ENCODE measurements at regions not wholly inside any gene's neighbourhood (a gene's known extent, or its start where the extent isn't known, plus 50 kb on each side); places are given as distances from the start of the nearest gene placed in this dataset.

GRCh38 chr16:66164581-66165247 lies 201.8 kb upstream of the CDH5 start:
- Histone ChIP-seq H3K36me3 (ENCODE audit: control insufficient read depth in 2 of 2, extremely low read depth in 1 of 2, insufficient read depth in 1 of 2, low read length in 1 of 2) (no peaks in the 10 kb centered on the region), H3K27ac (ENCODE audit: low read length) (no peak overlapping the region), H3K9me3 (no peaks in the 10 kb centered on the region), H3K4me3 (ENCODE audit: control insufficient read depth in 1 of 2, extremely low read depth in 1 of 2, low read length in 1 of 2) (no peak overlapping the region), H3K4me1 (ENCODE audit: control insufficient read depth in 1 of 2, extremely low read depth in 1 of 2, insufficient read depth in 2 of 2, low read length in 2 of 2) (no peaks in the 10 kb centered on the region), H3K27me3 (replicated peaks in 1 of 2; ENCODE audit: control insufficient read depth in 2 of 2, extremely low read depth in 1 of 2, insufficient read depth in 2 of 2, low read length in 1 of 2) (peaks cover 0 to 23% of the 10 kb centered on the region in 2 experiments)
- no peaks in the 10 kb centered on the region for H3K9me3 Mint-ChIP-seq
- 68% methylated on average over 6 of the region's 7 CpGs for WGBS (ENCODE audit: insufficient coverage)
- DNase-seq (no peak), ATAC-seq (replicated peaks in 1 of 4) (no peak)
- POLR2A ChIA-PET: no interaction called here
- H3K4me1 Mint-ChIP-seq: no peaks in the 10 kb centered on the region
- CTCF ChIA-PET: no interaction called here
- no peak overlapping the region for H3K27ac Mint-ChIP-seq
- H3K36me3 Mint-ChIP-seq: no peaks in the 10 kb centered on the region
- H3K4me3 Mint-ChIP-seq: no peak overlapping the region
- peaks cover 9 to 16% of the 10 kb centered on the region in 2 donors for H3K27me3 Mint-ChIP-seq

- ChIA-PET CTCF (no interaction called here), POLR2A (no interaction called here)
- Mint-ChIP-seq H3K4me3 (no peak overlapping the region), H3K9me3 (no peaks in the 10 kb centered on the region), H3K27ac (no peak overlapping the region), H3K27me3 (peaks cover 9 to 16% of the 10 kb centered on the region in 2 donors), H3K4me1 (no peaks in the 10 kb centered on the region), H3K36me3 (no peaks in the 10 kb centered on the region)
- ATAC-seq (replicated peaks in 1 of 4) (no peak), DNase-seq (no peak)
- Histone ChIP-seq H3K36me3 (ENCODE audit: control insufficient read depth in 2 of 2, extremely low read depth in 1 of 2, insufficient read depth in 1 of 2, low read length in 1 of 2) (no peaks in the 10 kb centered on the region), H3K9me3 (no peaks in the 10 kb centered on the region), H3K4me1 (ENCODE audit: control insufficient read depth in 1 of 2, extremely low read depth in 1 of 2, insufficient read depth in 2 of 2, low read length in 2 of 2) (no peaks in the 10 kb centered on the region), H3K27ac (ENCODE audit: low read length) (no peak overlapping the region), H3K27me3 (replicated peaks in 1 of 2; ENCODE audit: control insufficient read depth in 2 of 2, extremely low read depth in 1 of 2, insufficient read depth in 2 of 2, low read length in 1 of 2) (peaks cover 0 to 21% of the 10 kb centered on the region in 2 experiments), H3K4me3 (ENCODE audit: control insufficient read depth in 1 of 2, extremely low read depth in 1 of 2, low read length in 1 of 2) (no peak overlapping the region)
- 51% methylated on average over 5 of the region's 5 CpGs for WGBS (ENCODE audit: insufficient coverage)
Measured at GRCh38 chr16:66162821-66163220, 203.7 kb upstream of the CDH5 start.

- Mint-ChIP-seq H3K27me3 (peaks cover 4 to 12% of the 10 kb centered on the region in 2 donors), H3K9me3 (no peaks in the 10 kb centered on the region), H3K36me3 (no peaks in the 10 kb centered on the region), H3K27ac (no peak overlapping the region), H3K4me1 (no peaks in the 10 kb centered on the region), H3K4me3 (no peak overlapping the region)
- ChIA-PET POLR2A (no interaction called here), CTCF (no interaction called here)
- Histone ChIP-seq H3K4me1 (ENCODE audit: control insufficient read depth in 1 of 2, extremely low read depth in 1 of 2, insufficient read depth in 2 of 2, low read length in 2 of 2) (no peaks in the 10 kb centered on the region), H3K36me3 (ENCODE audit: control insufficient read depth in 2 of 2, extremely low read depth in 1 of 2, insufficient read depth in 1 of 2, low read length in 1 of 2) (no peaks in the 10 kb centered on the region), H3K9me3 (no peaks in the 10 kb centered on the region), H3K4me3 (ENCODE audit: control insufficient read depth in 1 of 2, extremely low read depth in 1 of 2, low read length in 1 of 2) (no peak overlapping the region), H3K27ac (ENCODE audit: low read length) (no peak overlapping the region), H3K27me3 (replicated peaks in 1 of 2; ENCODE audit: control insufficient read depth in 2 of 2, extremely low read depth in 1 of 2, insufficient read depth in 2 of 2, low read length in 1 of 2) (peaks cover 0 to 14% of the 10 kb centered on the region in 2 experiments)
- ATAC-seq (replicated peaks in 1 of 4): no peak
- 79% methylated on average over 8 of the region's 8 CpGs for WGBS (ENCODE audit: insufficient coverage)
- DNase-seq: no peak
Measured at GRCh38 chr16:66161942-66162341, 204.5 kb upstream of the CDH5 start.

- ATAC-seq (replicated peaks in 1 of 4) (no peak), DNase-seq (no peak)
- Histone ChIP-seq H3K9me3 (no peaks in the 10 kb centered on the region), H3K36me3 (ENCODE audit: control insufficient read depth in 2 of 2, extremely low read depth in 1 of 2, insufficient read depth in 1 of 2, low read length in 1 of 2) (no peaks in the 10 kb centered on the region), H3K27me3 (replicated peaks in 1 of 2; ENCODE audit: control insufficient read depth in 2 of 2, extremely low read depth in 1 of 2, insufficient read depth in 2 of 2, low read length in 1 of 2) (peaks cover 0 to 8% of the 10 kb centered on the region in 2 experiments), H3K4me3 (ENCODE audit: control insufficient read depth in 1 of 2, extremely low read depth in 1 of 2, low read length in 1 of 2) (no peak overlapping the region), H3K27ac (ENCODE audit: low read length) (no peak overlapping the region), H3K4me1 (ENCODE audit: control insufficient read depth in 1 of 2, extremely low read depth in 1 of 2, insufficient read depth in 2 of 2, low read length in 2 of 2) (no peaks in the 10 kb centered on the region)
- H3K9me3 Mint-ChIP-seq: no peaks in the 10 kb centered on the region
- no peaks in the 10 kb centered on the region for H3K36me3 Mint-ChIP-seq
- peaks cover 4 to 15% of the 10 kb centered on the region in 2 donors for H3K27me3 Mint-ChIP-seq
- WGBS (ENCODE audit: insufficient coverage): no CpG with 5 or more reads among the region's 3 CpGs
- no peak overlapping the region for H3K27ac Mint-ChIP-seq
- CTCF ChIA-PET: no interaction called here
- H3K4me3 Mint-ChIP-seq: no peak overlapping the region
- POLR2A ChIA-PET: no interaction called here
- no peaks in the 10 kb centered on the region for H3K4me1 Mint-ChIP-seq
Measured at GRCh38 chr16:66161269-66161668, 205.2 kb upstream of the CDH5 start.

- CTCF ChIA-PET: no interaction called here
- 70% methylated on average over 2 of the region's 5 CpGs for WGBS (ENCODE audit: insufficient coverage)
- ATAC-seq (replicated peaks in 1 of 4): no peak
- DNase-seq: no peak
- POLR2A ChIA-PET: no interaction called here
- no peak overlapping the region for H3K27ac Mint-ChIP-seq
- Histone ChIP-seq H3K27ac (ENCODE audit: low read length) (no peak overlapping the region), H3K9me3 (no peaks in the 10 kb centered on the region), H3K27me3 (replicated peaks in 1 of 2; ENCODE audit: control insufficient read depth in 2 of 2, extremely low read depth in 1 of 2, insufficient read depth in 2 of 2, low read length in 1 of 2) (peaks cover 0 to 8% of the 10 kb centered on the region in 2 experiments), H3K4me1 (ENCODE audit: control insufficient read depth in 1 of 2, extremely low read depth in 1 of 2, insufficient read depth in 2 of 2, low read length in 2 of 2) (no peaks in the 10 kb centered on the region), H3K4me3 (ENCODE audit: control insufficient read depth in 1 of 2, extremely low read depth in 1 of 2, low read length in 1 of 2) (no peak overlapping the region), H3K36me3 (ENCODE audit: control insufficient read depth in 2 of 2, extremely low read depth in 1 of 2, insufficient read depth in 1 of 2, low read length in 1 of 2) (no peaks in the 10 kb centered on the region)
- no peaks in the 10 kb centered on the region for H3K9me3 Mint-ChIP-seq
- H3K4me3 Mint-ChIP-seq: no peak overlapping the region
- no peaks in the 10 kb centered on the region for H3K4me1 Mint-ChIP-seq
- H3K36me3 Mint-ChIP-seq: no peaks in the 10 kb centered on the region
- peaks cover 4 to 10% of the 10 kb centered on the region in 2 donors for H3K27me3 Mint-ChIP-seq
Measured at GRCh38 chr16:66159987-66160386, 206.5 kb upstream of the CDH5 start.

GRCh38 chr16:66156538-66156937 lies 210.0 kb upstream of the CDH5 start:
- no CpG with 5 or more reads among the region's 4 CpGs for whole genome bisulfite sequencing (ENCODE audit: insufficient coverage)
- CTCF ChIA-PET: no interaction called here
- POLR2A ChIA-PET: no interaction called here
- ATAC-seq (replicated peaks in 1 of 4): no peak
- peaks cover 0 to 6% of the 10 kb centered on the region in 2 donors for H3K27me3 Mint-ChIP-seq
- peaks cover 0 to 2% of the 10 kb centered on the region in 2 experiments for H3K4me1 ChIP-seq (ENCODE audit: control insufficient read depth in 1 of 2, extremely low read depth in 1 of 2, insufficient read depth in 2 of 2, low read length in 2 of 2)
- DNase-seq: no peak
- H3K4me3 Mint-ChIP-seq: no peak overlapping the region
- no peaks in the 10 kb centered on the region for H3K36me3 ChIP-seq (ENCODE audit: control insufficient read depth in 2 of 2, extremely low read depth in 1 of 2, insufficient read depth in 1 of 2, low read length in 1 of 2)
- H3K9me3 ChIP-seq: no peaks in the 10 kb centered on the region
- no peak overlapping the region for H3K27ac Mint-ChIP-seq
- no peaks in the 10 kb centered on the region for H3K4me1 Mint-ChIP-seq
- H3K9me3 Mint-ChIP-seq: no peaks in the 10 kb centered on the region
- no peak overlapping the region for H3K4me3 ChIP-seq (ENCODE audit: control insufficient read depth in 1 of 2, extremely low read depth in 1 of 2, low read length in 1 of 2)
- no peaks in the 10 kb centered on the region for H3K36me3 Mint-ChIP-seq
- no peak overlapping the region for H3K27ac ChIP-seq (ENCODE audit: low read length)
- peaks cover 0 to 2% of the 10 kb centered on the region in 2 experiments for H3K27me3 ChIP-seq (replicated peaks in 1 of 2; ENCODE audit: control insufficient read depth in 2 of 2, extremely low read depth in 1 of 2, insufficient read depth in 2 of 2, low read length in 1 of 2)

- H3K27me3 ChIP-seq (replicated peaks in 1 of 2; ENCODE audit: control insufficient read depth in 2 of 2, extremely low read depth in 1 of 2, insufficient read depth in 2 of 2, low read length in 1 of 2): peaks cover 0 to 2% of the 10 kb centered on the region in 2 experiments
- DNase-seq (no peak), ATAC-seq (replicated peaks in 1 of 4) (no peak)
- H3K4me1 Mint-ChIP-seq: peaks cover 2 to 5% (median 3%) of the 10 kb centered on the region in 3 donors
- ChIA-PET CTCF (no interaction called here), POLR2A (no interaction called here)
- peaks cover 5 to 7% of the 10 kb centered on the region in 2 experiments for H3K4me1 ChIP-seq (ENCODE audit: control insufficient read depth in 1 of 2, extremely low read depth in 1 of 2, insufficient read depth in 2 of 2, low read length in 2 of 2)
- no peaks in the 10 kb centered on the region for H3K36me3 ChIP-seq (ENCODE audit: control insufficient read depth in 2 of 2, extremely low read depth in 1 of 2, insufficient read depth in 1 of 2, low read length in 1 of 2)
- no peak overlapping the region for H3K4me3 ChIP-seq (ENCODE audit: control insufficient read depth in 1 of 2, extremely low read depth in 1 of 2, low read length in 1 of 2)
- H3K27me3 Mint-ChIP-seq: peaks cover 0 to 6% of the 10 kb centered on the region in 2 donors
- H3K4me3 Mint-ChIP-seq: no peak overlapping the region
- no CpG with 5 or more reads among the region's 4 CpGs for WGBS (ENCODE audit: insufficient coverage)
- H3K27ac Mint-ChIP-seq: no peak overlapping the region
- no peaks in the 10 kb centered on the region for H3K9me3 ChIP-seq
- no peak overlapping the region for H3K27ac ChIP-seq (ENCODE audit: low read length)
- H3K9me3 Mint-ChIP-seq: no peaks in the 10 kb centered on the region
- H3K36me3 Mint-ChIP-seq: no peaks in the 10 kb centered on the region
Measured at GRCh38 chr16:66155933-66156332, 210.6 kb upstream of the CDH5 start.

All from T-cell (primary cell).